ENCODE measurements at regions not wholly inside any gene's neighbourhood (a gene's known extent, or its start where the extent isn't known, plus 50 kb on each side); places are given as distances from the start of the nearest gene placed in this dataset.

DNA sequence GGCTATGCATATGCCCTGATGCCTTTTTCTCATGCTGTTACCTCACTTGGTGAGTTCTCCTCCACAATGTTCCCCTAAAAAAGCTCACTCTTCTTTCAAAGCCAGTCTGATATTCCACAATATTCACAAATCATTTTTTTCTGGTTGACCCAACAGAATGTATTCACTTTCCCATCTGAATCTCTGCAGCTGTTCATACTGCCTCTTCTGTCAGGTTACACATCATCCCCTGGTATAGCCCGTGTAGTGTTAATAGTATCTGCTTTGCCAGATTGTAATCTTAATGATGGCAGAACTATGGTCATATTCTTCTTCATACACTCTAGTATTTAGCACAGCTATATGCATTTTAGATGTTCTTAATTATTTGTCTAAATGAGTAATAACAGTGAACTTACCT is 544.3 kb downstream of the EFNB2 start:
- TF ChIP-seq, protein P1, sequence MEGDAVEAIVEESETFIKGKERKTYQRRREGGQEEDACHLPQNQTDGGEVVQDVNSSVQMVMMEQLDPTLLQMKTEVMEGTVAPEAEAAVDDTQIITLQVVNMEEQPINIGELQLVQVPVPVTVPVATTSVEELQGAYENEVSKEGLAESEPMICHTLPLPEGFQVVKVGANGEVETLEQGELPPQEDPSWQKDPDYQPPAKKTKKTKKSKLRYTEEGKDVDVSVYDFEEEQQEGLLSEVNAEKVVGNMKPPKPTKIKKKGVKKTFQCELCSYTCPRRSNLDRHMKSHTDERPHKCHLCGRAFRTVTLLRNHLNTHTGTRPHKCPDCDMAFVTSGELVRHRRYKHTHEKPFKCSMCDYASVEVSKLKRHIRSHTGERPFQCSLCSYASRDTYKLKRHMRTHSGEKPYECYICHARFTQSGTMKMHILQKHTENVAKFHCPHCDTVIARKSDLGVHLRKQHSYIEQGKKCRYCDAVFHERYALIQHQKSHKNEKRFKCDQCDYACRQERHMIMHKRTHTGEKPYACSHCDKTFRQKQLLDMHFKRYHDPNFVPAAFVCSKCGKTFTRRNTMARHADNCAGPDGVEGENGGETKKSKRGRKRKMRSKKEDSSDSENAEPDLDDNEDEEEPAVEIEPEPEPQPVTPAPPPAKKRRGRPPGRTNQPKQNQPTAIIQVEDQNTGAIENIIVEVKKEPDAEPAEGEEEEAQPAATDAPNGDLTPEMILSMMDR (conservative IDR thresholded peaks at IDR 0.05 in 1 of 2, IDR thresholded peaks at IDR 0.05 in 1 of 2; ENCODE audit: low read depth in 1 of 2, low read length in 2 of 2): no peak
- no peak for TF ChIP-seq EZH2 (IDR thresholded peaks at IDR 0.05; ENCODE audit: low read length, missing control alignments)
